IPS-20b (cell line): ENCODE measurements at regions not wholly inside any gene's neighbourhood (a gene's known extent, or its start where the extent isn't known, plus 50 kb on each side); places are given as distances from the start of the nearest gene placed in this dataset.

Experiments
- H3K27ac ChIP-seq: one replicate; pipeline ENCODE4 v1.5.1; 2013; ENCODE audit warnings: low read length
- H3K27me3 ChIP-seq: 2 replicates; pipeline ENCODE4 v1.6.1; 2013; ENCODE audit warnings: mild to moderate bottlenecking, low read length, inconsistent platforms; ENCODE audit not compliant: insufficient read depth
- H3K36me3 ChIP-seq: 2 replicates; pipeline ENCODE4 v1.6.1; 2013; ENCODE audit warnings: low read depth, mild to moderate bottlenecking, inconsistent platforms, low read length, moderate library complexity; ENCODE audit not compliant: insufficient read depth
- H3K4me1 ChIP-seq: 2 replicates; pipeline ENCODE4 v1.6.1; 2013; ENCODE audit warnings: mild to moderate bottlenecking, control low read depth, inconsistent platforms, low read length, moderate library complexity; ENCODE audit not compliant: insufficient read depth
- H3K4me3 ChIP-seq: 2 replicates; pipeline ENCODE4 v1.5.1; 2013; ENCODE audit warnings: mild to moderate bottlenecking, low read length, inconsistent platforms
- H3K9ac ChIP-seq: 2 replicates; pipeline ENCODE4 v1.6.1; 2013; ENCODE audit warnings: low read depth, mild to moderate bottlenecking, inconsistent platforms, low read length, moderate library complexity
- H3K9me3 ChIP-seq: 2 replicates; pipeline ENCODE4 v1.6.1; 2013; ENCODE audit warnings: mild to moderate bottlenecking, low read depth, low read length, inconsistent platforms; ENCODE audit not compliant: insufficient read depth

DNA sequence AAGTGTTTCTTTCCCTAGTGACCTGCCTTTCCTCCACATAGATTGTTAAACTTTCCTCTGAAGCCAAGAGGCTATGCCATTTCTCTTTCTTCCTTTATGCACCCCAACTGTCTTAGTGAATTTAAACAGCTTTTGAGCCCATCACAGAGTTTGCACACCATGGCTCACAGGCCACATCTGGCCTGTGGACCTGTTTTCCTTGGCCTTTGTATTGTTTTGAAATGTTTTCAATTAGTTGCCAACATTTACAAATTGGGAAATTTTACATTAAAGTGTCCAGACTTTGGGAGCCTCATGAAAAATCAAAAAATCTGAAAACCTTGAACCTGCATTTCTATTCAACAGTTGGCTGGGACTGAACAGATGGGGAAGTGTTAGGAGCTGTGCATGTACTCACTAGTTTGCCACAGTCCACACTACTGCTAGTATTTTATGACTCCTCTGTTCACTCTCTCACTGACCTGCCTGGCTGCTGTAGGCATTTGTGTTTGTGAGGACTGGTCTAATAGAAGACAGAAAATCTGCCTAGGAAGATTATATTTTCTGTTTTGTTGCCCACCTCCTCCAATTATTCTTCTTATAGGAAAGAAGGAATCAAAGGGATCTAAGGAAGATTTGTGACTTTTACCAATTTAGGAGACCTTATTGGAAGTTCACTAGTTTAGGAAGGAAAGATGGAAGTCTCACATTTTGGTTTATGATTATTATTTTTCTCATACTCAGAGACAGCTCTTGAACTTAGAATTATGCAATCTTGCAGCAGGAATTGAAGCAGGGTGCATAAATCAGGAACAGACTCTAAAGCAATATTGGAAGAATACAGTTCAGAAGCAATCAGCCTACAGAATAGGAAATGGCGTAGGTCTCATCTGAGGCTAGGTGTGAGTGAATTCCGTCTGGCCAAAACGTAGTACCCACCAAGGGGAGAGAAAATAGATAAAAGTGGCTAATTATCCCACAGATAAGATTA lies 134.7 kb downstream of the HLX start:
- no peak overlapping the region for H3K27ac ChIP-seq
- no peaks in the 10 kb centered on the region for H3K4me1 ChIP-seq
- H3K9ac ChIP-seq, result no peak overlapping the region
- H3K27me3 ChIP-seq, result no peaks in the 10 kb centered on the region
- no peak overlapping the region for H3K4me3 ChIP-seq
- H3K9me3 ChIP-seq, result peaks cover 3% of the 10 kb centered on the region; the same call in 1 of the 2 replicates
- H3K36me3 ChIP-seq, result no peaks in the 10 kb centered on the region

DNA sequence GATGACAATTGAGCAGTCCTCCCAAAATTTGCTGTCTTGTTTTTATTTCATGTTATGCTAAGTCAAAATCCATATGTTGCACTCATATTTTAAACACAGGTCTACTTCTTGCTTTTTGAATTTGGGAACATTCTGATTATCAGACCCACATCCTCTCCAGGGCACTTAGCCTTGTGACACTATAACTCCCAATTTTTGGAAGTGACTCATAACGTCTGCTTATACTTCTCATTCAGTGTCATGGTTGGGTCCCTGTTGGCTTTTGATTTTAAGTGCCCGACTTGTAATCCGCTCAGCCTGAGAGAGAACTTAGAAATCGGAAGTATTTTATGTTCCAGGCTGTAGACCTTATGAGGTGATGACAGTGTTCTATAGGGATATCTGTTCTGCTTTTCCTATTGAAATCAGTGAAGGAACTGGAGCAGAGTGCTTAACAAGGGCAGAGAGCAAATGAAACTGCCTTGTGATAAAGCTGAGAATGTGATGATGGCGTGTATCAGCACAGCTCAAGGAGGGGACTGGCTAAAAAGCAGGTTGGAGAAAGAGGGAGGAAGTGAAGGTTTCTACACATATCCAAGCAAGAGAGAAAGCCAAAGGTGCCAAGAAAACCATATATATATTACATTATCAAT lies 136.0 kb downstream of the HLX start:
- Histone ChIP-seq H3K9ac (no peak overlapping the region), H3K4me1 (no peaks in the 10 kb centered on the region), H3K27me3 (no peaks in the 10 kb centered on the region), H3K27ac (no peak overlapping the region), H3K36me3 (no peaks in the 10 kb centered on the region), H3K4me3 (no peak overlapping the region), H3K9me3 (no peaks in the 10 kb centered on the region)

DNA sequence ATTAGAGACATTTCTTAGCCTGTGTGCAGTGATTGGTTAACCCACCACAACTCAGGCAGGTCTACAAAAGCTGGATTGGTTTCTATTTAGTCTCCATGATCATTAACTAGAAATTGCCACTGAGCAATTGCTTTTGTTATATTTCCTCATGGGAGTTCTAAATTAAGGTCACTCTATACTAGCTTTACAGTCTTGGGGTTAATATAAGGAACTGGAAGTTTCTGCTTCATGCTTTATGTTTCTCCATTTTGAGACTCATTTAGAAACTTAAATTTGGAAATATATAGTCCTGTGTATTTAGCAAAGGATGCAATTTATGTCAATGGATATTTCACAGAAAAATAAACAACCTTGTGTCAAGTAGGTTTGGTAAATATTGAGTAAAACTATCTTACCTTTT lies 137.5 kb downstream of the HLX start:
- Histone ChIP-seq H3K27me3 (no peaks in the 10 kb centered on the region), H3K36me3 (no peaks in the 10 kb centered on the region), H3K4me1 (no peaks in the 10 kb centered on the region), H3K4me3 (no peak overlapping the region), H3K9me3 (no peaks in the 10 kb centered on the region), H3K9ac (no peak overlapping the region), H3K27ac (no peak overlapping the region)

DNA sequence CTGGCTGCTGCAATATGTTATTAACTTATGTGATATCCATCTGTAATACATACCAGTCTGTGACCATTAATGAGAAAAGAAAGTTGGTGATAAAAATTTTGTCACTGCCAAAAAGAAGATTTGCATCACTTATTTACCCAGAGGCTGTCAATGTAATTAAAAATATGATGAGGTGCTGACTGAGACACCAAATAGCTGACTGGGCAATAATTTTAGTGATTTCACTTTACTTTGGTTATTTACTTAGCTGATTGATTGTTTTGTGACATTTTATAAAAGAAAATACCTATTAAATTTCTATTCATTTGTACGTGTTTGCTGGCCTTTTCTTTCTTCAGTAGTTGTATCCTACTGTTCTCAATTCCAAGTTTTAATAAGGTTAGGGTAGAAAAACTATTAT lies 139.2 kb downstream of the HLX start:
- no peaks in the 10 kb centered on the region for H3K4me1 ChIP-seq
- no peak overlapping the region for H3K4me3 ChIP-seq
- H3K9ac ChIP-seq, result no peak overlapping the region
- no peaks in the 10 kb centered on the region for H3K27me3 ChIP-seq
- H3K36me3 ChIP-seq, result no peaks in the 10 kb centered on the region
- no peaks in the 10 kb centered on the region for H3K9me3 ChIP-seq
- H3K27ac ChIP-seq, result no peak overlapping the region

DNA sequence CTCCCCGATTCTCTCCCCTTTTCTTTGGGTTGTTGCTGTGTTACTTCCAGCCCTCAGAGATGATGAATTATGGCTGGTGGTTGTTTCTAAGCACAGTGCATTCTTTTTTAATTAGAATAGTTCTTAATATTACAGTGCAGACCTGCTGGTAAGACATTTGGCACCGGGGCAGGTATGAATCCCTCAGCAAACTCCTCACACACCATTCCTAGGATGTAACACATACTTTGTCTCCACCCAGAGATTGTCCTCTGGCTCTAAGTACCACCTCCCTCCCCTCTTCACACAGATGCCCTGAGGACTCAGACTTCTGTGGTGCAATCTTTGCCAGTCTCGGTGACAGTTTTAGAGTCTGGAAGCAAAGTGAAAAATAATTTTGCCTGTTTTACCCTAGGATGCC lies 143.1 kb downstream of the HLX start:
- Histone ChIP-seq H3K4me3 (no peak overlapping the region), H3K9ac (no peak overlapping the region), H3K4me1 (no peaks in the 10 kb centered on the region), H3K27me3 (no peaks in the 10 kb centered on the region), H3K36me3 (no peaks in the 10 kb centered on the region), H3K27ac (no peak overlapping the region), H3K9me3 (no peaks in the 10 kb centered on the region)

DNA sequence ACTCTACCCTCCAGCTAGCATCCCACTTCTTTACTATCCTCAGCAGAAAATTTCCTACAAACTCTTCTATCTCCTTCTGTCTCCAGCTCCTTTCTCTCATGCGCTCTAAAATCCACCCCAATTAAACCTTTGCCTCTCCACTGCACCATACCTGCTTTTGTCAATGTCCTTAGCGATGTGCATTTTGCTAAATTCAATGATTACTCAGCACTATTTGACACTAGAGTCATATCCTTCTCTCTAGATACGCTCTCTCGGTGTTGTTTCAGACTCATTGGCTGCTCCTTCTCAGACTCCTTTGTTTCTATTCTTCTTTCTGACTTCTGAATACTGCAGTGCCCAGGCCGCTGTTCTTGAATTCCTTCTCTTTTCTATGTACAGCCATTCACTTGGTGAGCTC lies 144.2 kb downstream of the HLX start:
- H3K27me3 ChIP-seq, result no peaks in the 10 kb centered on the region
- H3K9me3 ChIP-seq, result no peaks in the 10 kb centered on the region
- H3K9ac ChIP-seq, result no peak overlapping the region
- H3K4me1 ChIP-seq, result no peaks in the 10 kb centered on the region
- no peak overlapping the region for H3K4me3 ChIP-seq
- H3K36me3 ChIP-seq, result no peaks in the 10 kb centered on the region
- H3K27ac ChIP-seq, result no peak overlapping the region

DNA sequence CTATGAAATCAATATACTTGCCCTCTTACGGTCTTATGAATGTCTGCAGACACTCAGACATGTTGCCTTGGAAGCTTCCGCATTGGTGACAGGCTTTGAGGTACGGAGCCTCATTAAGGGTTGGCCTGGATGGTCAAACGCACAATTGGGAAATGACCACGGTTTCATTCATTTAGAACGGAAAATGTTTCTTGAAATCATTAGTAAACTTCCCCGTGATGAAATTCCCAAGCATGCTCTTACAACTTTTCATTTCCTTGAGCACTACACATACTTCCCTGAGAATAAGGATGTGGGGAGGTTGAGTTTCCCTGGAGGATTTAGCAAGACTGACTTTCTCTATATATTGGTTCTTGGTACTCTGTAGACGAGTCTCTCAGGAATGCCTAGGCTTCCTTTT lies 146.3 kb downstream of the HLX start:
- Histone ChIP-seq H3K4me1 (no peaks in the 10 kb centered on the region), H3K36me3 (no peaks in the 10 kb centered on the region), H3K27me3 (no peaks in the 10 kb centered on the region), H3K9ac (no peak overlapping the region), H3K4me3 (no peak overlapping the region), H3K9me3 (no peaks in the 10 kb centered on the region), H3K27ac (no peak overlapping the region)

DNA sequence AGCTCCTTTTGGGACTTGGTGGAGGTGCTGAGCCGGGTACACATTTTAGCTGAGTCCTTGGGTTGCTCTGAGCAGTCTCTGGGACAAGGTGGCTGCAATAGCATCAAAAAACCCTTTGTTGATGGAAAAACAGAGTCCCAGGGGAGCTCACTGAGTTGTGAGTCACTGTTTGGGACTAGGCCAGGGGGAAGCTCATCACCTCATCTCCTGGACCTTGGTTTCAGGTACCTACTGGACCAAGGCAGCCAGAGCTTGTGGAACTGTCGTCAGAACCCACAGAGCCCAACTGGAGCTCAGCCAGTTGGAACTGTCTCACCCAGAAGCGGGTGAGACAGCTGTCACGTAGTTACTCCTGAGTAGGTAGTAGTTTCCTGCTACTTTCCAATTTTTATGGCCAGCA lies 146.7 kb downstream of the HLX start:
- Histone ChIP-seq H3K4me3 (no peak overlapping the region), H3K9me3 (no peaks in the 10 kb centered on the region), H3K36me3 (no peaks in the 10 kb centered on the region), H3K4me1 (no peaks in the 10 kb centered on the region), H3K27ac (no peak overlapping the region), H3K27me3 (no peaks in the 10 kb centered on the region), H3K9ac (no peak overlapping the region)

DNA sequence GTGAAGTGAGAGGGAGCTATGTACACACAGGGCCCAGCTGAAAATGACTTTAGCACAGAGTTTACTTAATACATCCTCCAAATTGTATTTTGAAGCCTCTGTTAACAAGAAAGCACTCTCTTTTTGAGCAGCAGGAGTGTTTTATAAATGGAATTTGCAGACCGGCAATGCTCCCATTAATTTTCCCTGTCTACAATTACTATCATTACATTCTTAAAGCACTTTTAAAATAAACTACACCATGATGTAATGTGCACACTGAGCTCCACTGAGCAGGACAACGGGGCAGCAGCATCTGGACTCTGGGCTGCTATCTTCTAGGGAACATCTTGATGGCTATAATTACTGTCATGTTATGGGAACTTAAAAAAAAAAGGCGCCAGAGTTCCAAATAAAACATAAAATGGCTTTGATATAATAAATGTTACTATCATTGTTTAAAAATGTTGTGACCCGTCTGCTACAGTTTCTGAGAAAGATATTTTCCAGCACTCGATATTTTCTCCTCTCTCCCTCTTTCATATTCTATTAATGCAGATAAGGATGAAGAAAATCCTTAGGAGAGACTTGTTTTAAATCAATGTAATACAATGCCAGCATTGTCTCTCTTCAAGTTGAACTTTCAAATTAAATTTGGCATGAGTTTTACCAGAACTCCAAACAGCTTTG lies 150.9 kb downstream of the HLX start:
- no peak overlapping the region for H3K4me3 ChIP-seq
- H3K27ac ChIP-seq, result no peak overlapping the region
- no peaks in the 10 kb centered on the region for H3K27me3 ChIP-seq
- H3K9ac ChIP-seq, result no peak overlapping the region
- H3K36me3 ChIP-seq, result no peaks in the 10 kb centered on the region
- no peaks in the 10 kb centered on the region for H3K9me3 ChIP-seq
- H3K4me1 ChIP-seq, result no peaks in the 10 kb centered on the region

GRCh38 chr1:221030990-221031389 lies 151.7 kb downstream of the HLX start:
- Histone ChIP-seq H3K27me3 (no peaks in the 10 kb centered on the region), H3K4me3 (no peak overlapping the region), H3K4me1 (no peaks in the 10 kb centered on the region), H3K9ac (no peak overlapping the region), H3K36me3 (no peaks in the 10 kb centered on the region), H3K9me3 (no peaks in the 10 kb centered on the region), H3K27ac (no peak overlapping the region)

GRCh38 chr1:221031458-221032203 lies 152.4 kb downstream of the HLX start:
- Histone ChIP-seq H3K27ac (no peak overlapping the region), H3K9me3 (no peaks in the 10 kb centered on the region), H3K27me3 (no peaks in the 10 kb centered on the region)

More at GRCh38 chr1:221031458-221032203, 152.4 kb downstream of the HLX start:
- H3K4me1 ChIP-seq, result no peaks in the 10 kb centered on the region
- H3K36me3 ChIP-seq, result no peaks in the 10 kb centered on the region
- H3K9ac ChIP-seq, result no peak overlapping the region
- H3K4me3 ChIP-seq, result no peak overlapping the region
